GM19043 (cell line): ENCODE measurements at regions not wholly inside any gene's neighbourhood (a gene's known extent, or its start where the extent isn't known, plus 50 kb on each side); places are given as distances from the start of the nearest gene placed in this dataset.
"Not testable (repeated sequence)": the region's sequence is repeated elsewhere in the genome, so short reads cannot be mapped to it uniquely, and the experiment has no call there.

Experiments used
- ATAC-seq: cut with Tn5 transposase; IDR thresholded peaks from one replicate; pipeline ENCODE4 v1.9.1; 2021; ENCODE audit warnings: low read depth; ENCODE audit not compliant: unreplicated experiment

DNA sequence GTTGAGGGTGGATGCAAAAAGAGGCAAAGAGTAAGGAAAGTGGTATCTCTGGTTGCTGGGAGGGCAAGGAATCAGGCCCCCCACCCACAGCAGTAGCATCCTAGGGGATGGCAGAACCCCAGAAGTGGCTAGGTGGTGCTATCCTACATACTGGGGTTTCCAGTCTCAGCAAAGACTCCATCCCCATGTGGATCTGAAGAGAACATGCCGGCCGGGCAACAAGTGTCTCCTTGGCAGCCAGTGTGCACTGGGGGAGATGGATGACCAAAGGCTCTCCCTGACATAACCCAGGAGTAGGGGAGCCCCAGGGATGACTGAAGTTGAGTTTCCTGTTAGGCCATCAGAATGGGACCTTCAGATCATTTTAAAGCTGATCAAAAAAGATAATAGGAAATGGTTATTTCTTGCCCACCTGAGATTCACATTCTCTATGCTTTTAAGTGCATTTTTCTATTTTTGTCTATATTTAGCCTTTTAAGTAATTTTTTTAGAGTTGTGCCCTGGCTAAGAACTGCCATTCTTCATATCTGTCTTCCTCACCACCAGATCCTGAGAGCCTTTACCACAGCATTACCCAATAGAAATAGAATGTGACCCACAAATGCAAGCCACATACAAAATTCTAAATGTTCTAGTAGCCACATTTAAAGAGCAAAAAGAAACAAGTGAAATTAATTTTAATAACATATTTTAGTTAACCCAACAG is 78.7 kb upstream of the SMIM23 start:
- ATAC-seq = no peak

DNA sequence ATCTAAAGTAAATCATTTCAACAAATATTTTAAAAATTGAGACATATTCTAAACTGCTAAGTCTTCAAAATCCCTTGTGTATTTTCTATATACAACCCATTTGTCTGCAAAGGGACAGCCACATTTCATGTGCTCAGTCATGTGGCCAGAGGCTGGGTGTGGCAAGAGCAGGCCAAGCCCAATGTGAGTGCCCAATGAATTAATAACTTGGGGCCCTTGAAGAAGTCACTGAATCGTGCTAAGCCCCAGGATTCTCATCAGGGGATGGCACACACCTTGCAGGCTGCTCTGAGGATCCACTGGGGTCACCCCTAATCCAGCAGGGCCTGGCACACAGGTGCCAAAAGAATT is 78.2 kb upstream of the SMIM23 start:
- ATAC-seq = no peak

DNA sequence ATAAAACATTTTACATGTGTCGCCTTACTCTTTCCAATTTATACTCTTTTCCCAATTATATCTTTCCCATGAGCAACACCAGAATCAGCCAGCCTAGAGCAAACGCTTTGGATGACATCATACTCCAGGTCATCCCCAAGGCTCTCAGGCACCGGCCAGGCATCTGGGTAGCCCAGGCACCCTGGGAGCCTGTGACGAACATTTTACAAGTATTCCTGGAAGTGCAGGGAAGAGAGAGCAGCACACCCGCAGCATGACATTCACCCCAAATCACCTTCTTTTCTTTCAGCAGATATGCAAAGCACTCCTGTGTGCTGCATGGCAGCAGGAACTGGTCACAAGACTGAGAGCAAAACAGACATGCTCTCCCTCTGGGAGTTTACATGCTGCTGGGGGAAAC is 75.7 kb upstream of the SMIM23 start:
- ATAC-seq = no peak

DNA sequence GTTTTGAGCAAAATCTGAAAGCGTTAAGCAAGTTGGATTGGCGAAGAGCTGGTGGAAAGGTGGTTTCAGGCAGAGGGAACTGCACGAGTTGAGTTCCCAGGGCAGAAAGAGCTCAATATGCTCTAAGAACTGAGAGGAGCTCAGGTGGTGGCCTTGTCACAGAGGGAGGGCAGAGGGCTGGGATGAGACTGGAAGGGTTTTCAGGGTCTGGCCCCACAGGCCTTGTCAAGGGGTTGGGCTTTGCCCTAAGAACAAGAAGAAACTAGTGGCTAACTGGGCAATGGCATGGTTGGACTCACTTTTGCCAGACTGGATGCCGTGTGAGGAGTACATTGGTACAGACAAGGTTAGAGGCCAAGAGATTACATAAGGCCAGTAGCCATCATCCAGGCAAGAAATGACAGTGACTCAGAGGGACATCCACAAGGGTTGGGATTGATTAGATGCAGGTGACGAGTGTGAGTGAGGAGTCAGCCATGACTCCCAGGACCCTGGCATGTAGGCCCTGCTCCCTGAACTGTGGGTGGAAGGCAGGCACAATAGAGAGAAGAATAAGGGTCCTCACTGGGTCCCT is 75.1 kb upstream of the SMIM23 start:
- no peak for ATAC-seq

DNA sequence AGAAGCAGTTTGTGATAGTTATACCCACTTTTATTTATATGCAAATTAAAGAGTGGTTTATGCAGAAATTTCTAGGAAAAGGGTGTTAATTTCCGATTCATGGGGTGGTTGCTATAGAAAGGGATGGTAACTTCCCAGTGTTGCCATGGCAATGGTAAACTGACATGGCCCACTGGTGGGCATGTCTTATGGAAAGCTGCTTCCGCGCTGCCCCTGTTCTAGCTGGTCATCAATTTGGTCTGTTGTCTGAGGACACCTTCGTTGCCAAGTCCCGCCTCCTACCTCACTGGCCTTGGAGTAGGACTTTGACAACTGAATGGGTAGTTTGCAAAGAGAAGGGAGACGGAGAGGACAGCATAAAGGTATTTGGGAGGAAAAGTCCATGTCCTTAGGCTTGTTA is 74.0 kb upstream of the SMIM23 start:
- no peak for ATAC-seq

DNA sequence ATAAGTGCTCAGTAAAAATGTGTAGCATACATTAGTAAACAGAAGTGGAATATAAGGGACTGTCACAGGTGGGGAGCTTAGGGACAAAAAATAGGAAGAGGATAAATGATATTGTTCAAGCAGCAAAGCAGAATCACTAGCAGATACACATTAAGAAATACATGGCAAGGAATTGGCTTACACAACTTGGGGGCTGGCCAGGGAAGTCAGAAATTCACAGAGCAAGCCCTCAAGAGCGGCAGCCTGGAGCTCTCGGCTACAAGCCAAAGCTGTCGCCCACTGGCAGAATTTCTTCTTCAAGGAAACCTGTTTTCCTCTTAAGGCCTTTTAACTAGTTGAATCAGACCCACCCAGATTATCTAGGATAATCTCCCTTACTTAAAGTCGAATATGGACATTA is 73.0 kb upstream of the SMIM23 start:
- no peak for ATAC-seq

DNA sequence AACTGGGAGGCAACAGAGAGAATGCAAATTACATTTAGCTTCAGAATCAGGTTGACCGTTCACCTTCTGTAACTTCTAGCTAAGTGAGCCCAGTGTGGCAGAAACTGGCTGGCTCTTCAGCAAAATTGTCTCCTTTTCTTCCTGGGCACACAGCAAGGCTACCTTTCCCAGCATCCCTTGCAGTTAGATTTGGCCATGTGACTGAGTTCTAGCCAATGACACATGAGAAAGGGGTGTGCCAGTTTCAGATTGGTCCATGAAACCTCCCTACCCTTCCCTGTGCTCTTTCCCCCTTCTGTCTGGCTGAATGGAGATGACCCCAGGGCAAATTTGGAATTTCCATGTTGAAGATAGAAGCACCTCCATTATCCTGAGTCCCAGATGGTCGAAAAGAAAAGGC is 72.5 kb upstream of the SMIM23 start:
- no peak for ATAC-seq

DNA sequence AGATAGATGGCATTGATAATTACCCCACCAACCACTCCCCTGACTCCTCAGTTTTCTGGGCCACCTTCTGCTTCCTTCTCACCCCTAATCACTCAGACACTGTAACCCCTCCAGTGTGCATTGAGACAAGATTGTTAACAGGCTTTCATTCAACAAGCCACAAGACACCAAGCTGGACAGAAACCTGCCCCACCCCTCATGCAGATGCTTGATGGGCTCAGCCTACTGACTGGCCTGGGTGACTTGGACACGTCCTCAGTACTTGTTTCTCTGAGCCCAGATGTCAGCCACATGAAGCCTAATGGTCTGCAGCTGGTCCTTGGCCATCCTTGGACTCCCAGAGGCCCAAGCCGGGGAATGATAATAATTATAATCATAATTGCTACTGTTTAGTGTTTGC is 71.4 kb upstream of the SMIM23 start:
- ATAC-seq = no peak

DNA sequence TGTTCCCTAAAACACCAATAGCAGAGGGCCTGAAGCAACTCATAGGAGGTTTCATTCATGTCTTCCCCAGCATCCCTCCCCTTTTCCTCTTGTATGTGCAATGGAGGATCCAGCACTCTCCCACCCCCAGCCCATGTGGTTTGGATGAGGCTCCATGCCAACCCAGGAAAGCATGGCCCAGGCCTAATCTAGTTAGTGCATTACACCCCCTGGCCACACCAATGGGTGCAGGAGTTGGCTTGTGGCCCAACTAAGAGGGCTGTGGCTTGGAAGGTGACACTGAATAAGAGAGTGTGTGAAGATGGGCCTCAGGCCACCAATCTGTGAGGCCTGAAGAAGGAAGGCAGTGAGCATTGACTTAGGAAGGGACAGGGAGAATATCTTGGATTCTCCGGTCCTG is 70.8 kb upstream of the SMIM23 start:
- no peak for ATAC-seq

DNA sequence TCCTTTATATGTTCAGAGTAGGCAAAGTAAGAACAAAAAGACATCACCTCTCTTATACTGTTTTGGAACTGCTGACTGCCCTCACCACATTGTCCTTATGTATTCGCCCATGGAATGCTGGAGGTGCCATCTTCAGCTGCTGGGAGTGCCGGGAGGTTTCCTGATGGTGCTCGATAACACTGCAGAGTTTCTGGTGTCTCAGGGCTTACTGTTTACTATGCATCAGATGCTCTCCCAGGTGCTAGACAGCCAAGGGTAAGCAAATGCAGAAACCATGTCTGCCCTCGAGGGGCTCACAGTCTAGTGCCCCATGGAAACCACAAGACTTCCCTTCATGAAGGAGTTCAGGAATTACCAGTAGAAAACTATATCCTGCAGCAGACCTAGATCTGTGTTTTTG is 70.1 kb upstream of the SMIM23 start:
- ATAC-seq = no peak

DNA sequence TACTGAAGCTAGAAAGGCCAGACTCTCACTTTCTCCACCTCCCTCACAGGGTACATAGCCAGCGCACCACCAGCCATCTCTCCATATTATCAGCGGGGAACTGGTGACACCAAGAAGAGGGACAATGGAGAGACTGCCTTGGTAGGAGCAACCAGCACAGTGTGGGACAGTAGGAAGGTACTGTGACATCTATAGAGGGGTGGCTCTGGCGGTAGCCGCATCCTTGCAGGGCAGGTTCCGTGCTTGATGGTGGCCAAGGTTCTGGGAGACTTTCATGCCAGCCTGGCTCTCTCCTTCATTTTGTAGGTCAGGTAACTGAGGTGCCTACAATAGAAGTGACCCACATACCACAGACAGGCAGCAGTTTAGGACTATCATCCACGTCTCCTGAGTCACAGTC is 65.5 kb upstream of the SMIM23 start:
- no peak for ATAC-seq

DNA sequence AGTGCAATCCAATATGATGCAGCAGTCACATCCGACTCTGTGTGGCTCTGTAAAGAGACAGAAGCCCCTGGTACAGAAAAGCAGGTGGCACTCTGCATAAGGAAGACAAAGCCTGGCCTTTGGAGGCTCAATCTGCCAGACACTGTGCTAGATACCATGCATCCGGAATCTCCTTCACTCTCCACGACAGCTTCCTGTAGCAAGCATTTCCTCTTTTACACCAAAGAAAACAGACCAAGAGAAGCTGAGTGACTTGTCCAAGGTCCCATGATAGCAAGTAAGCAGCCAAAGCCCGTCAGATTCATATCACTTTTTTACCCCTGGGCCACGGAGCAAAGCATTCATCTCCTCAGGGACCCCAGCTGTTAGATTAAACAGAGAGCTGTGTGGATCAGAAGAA is 64.2 kb upstream of the SMIM23 start:
- ATAC-seq = no peak

DNA sequence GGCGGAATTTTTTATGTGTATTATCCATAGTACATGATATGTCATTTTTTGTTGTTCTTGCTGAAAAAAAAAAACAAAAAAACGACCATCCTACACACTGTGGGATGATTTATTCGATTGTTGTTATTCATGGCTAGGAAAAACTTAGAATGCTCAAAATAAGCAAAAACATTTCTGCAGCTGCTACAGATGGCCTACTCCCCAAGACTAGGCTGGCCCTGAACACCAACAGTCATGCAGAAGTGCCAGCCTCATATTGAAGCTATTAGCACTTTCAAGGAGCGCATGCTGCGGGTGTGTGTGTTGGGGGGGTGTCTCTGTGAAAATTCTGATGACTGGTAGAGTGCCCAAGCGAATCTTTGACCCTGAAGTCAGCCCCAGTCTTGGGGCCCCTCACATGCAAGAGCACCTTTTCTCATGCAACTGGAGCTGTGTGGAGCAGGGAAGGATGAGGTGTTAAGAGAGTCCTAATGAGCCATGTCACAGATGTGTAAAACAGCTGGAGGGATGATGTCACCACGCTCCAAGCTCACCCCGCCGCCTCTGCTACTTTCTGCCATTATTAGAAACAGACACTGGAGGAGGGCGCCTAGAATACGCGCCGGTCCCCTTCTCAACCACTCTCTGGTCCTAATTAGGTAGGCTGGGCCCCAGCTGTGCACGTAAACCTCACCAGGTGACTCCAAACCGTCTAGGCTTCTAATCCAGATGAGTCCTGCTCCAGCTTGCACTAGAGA is 61.0 kb upstream of the SMIM23 start:
- ATAC-seq = no peak

DNA sequence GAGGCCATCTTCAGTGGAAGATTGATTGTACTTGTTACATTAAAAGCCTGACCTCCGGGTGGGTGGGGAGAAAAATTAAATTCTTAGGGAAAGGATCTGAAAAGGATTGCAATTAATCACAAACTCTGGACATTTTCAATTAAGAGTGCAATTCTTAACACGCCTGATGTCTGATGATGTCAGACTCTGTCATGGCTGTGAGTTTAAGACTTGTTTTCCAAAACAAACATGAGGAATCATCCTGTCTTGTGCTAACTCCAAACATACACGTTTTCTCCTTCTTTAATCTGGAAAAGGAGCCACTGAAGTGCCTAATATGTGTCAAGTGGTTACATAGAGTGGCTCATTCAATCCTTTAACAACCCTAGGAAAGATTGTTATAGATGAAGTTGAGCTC is 60.4 kb upstream of the SMIM23 start:
- no peak for ATAC-seq

DNA sequence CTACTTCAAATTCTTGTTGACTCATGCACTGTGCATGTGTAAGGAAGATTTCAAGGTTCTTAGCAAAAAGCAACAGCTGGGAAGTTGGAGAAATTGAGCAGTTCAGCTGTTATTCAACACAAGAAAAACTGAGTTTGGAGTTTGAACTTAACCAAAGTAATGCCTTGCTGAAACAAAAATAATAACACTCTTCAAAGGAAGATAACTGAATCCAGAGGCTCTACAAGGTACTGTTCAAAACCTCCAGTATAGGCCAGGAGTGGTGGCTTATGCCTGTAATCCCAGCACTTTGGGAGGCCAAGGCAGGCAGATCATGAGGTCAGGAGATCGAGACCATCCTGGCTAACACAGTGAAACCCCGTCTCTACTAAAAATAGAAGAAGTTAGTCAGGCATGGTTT is 58.8 kb upstream of the SMIM23 start:
- ATAC-seq = not testable (repeated sequence)

DNA sequence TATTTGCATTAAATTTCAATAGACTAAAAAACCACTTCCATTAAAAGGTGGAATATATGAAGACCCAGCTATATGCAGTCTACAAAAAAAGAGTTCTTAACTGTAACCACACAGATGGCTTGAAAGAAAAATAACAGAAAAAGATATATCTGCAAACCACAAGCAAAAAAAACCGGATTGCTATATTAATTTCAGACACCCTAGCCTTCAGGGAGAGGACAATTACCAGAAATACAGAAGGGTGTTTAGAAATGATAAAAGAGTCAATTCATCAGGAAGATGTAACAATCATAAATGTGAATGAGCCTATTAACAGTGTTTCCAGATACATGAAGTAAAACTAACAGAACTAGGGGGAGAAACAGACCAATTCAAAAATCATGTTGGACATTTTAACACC is 56.9 kb upstream of the SMIM23 start:
- ATAC-seq = no peak
